ENCODE measurements at regions not wholly inside any gene's neighbourhood (a gene's known extent, or its start where the extent isn't known, plus 50 kb on each side); places are given as distances from the start of the nearest gene placed in this dataset.

DNA sequence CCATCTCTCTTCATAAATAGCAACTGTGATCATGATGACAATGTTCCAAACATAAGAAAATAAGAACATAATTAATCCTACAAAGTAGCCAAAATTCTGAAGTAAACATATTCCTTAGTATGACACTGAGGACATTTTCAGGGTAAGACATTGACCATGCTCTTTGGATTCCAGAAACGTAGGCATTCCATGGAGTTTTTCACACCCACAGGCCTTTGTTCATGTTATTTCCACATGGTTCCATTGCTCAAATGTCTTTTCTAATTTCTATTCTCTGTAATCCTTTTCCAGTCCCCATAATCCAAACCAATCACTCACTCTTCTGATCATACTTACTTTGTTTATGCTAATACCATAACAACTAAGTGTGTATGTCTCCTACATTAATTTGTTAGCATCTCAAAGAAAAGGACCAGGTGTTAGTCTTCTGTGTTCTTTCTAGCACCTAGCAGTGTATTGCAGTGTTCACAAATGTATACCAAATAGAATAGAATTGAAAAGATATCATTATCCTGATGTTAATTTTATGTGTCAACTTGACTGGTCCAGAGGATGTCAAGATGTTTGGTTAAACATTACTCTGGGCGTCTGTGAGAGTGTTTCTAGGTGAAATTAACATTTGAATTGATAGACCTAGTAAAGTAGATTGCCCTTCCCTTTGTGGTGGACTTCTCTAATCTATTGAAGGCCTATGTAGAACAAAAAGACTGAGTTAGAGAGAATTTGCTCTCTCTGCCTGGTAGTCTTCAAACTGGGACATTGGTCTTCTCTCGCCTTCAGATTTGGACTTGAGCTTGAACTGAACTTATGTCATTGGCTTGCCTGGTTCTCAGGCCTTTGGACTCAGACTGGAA is 516.6 kb downstream of the PTPRC start:
- DNase-seq (ENCODE audit: low read depth in 1 of 2, low spot score in 1 of 2), result no peak

DNA sequence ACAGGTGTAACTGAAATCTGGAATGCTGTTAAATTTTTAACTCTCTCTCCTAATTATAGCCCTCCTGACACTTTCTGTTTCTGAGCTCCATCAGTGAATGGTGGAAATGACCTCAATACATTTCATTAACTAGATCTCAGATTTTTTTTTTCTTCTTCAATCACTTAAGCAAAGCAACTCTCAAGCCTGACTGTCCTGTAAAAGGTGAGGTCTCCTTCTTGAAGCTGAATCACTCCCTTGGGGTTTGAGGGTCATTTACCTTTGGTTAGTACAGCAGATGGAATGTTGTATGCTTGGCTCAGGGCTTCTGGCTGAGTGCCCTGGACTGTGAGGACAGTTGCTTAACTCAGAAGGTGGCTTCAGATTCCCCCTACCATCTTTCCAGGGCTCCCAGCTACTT is 518.7 kb downstream of the PTPRC start:
- DNase-seq (ENCODE audit: low read depth in 1 of 2, low spot score in 1 of 2), result no peak

DNA sequence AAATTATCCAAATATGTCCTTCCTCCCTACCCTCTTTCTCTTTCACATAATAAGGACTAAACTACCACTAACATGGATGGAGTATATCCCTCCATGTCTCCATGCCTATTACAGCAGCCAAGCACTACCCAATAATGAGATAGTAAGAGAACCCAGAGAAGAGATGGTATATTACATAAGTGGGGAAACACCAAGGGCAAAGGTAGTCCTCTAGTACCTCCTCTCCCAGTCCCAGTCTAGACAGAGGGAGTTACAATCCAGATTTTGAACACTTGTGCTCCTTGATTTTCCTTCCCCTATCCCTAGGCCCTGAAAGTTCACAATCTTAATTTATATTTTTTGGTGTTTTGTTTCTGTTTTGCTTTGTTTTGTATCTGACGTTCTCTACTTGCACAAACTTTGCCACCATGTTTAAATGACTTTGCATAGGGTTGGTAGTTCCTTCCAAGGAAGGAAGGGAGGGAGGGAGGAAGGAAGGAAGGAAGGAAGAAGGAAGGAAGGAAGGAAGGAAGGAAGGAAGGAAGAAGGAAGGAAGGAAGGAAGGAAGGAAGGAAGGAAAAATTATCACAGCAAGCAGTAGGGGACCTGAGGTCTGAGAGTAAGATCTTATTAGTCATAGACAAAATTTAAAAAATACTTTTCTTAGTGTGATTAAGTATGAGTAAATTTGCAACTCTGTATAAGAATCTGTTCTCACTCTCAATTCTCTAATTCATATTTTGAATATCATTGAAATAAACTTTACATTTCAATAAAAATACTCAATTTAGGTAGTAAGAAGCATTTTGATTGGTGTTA is 521.9 kb downstream of the PTPRC start:
- DNase-seq (ENCODE audit: low read depth in 1 of 2, low spot score in 1 of 2), result no peak

DNA sequence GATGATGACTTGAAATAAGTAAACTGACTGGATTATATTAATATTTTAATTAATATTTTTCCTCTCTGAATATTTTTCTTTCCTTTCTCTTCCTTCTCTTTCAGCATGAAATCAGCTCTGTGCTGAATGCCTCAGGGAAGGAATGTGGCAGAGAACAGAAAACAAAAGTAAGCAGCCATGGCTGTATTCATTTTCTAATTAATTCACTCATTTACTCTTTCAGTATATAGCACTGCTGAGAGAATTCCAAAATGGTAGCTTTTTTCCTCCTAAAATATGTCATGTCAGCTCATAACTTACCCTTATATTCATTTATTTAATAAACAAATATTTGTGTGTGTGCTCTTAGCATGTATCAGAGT is 522.5 kb downstream of the PTPRC start:
- no peak for DNase-seq (ENCODE audit: low read depth in 1 of 2, low spot score in 1 of 2)

DNA sequence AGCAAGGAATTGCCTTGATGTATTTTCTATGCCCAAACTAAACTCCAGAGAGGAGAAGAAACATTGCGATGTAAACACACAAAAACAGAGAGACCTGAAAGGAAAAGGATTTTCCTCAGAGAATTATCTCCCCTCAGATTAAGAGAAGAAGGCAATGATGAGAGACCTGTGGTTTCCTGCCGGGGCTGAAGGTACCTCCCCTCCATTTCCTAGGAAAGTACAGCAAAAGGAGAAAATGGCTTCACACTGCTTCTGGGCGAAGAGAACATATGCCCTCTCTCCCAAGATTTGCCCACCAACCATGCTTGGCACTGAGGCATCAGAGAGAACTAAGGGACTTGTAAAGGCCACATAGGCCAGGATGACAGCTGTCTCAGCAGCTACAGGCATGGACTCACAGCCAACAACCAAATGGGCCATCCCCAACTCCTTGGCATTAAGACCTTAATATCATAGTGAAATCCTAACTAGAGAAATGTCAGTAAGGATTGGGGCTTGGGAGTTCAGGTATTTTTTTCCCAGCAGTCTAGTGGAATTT is 523.0 kb downstream of the PTPRC start:
- DNase-seq (ENCODE audit: low read depth in 1 of 2, low spot score in 1 of 2), result no peak

DNA sequence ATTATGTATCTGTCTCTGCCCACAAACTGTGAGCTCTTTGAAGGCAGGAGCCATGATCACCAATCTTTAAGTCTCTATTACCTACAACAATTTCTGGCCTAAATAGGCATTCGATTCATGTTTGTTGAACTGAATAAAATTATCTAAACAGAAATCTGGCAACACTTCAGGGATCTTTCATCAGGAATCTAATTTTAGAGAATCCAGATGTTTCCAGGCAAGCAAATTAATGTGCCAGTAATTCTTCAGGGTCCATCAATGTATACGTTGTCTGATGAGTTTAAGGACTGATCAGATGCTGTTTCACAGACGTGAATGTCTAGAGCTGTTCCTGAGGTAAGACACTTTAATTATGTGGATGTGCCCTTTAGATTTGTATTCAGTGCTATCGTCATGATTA is 524.4 kb downstream of the PTPRC start:
- no peak for DNase-seq (ENCODE audit: low read depth in 1 of 2, low spot score in 1 of 2)

DNA sequence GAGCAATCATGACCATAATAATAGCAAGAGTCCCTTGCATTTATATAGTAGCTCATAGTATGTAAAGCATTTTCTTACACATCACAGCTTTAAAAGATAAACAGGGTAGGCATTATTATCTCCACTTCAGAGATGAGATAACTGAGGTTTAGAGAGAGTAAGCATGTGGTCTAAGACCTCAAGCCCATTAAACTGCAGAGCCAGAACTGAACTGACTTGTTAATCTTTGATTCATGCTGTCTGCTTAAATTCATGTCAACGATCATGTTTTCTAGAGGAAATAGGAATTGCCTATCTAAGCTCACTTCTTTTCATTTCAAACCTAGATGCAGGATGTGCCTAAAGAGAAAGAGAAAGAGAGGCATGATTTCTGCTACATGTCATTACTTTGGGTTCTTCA is 524.8 kb downstream of the PTPRC start:
- no peak for DNase-seq (ENCODE audit: low read depth in 1 of 2, low spot score in 1 of 2)

DNA sequence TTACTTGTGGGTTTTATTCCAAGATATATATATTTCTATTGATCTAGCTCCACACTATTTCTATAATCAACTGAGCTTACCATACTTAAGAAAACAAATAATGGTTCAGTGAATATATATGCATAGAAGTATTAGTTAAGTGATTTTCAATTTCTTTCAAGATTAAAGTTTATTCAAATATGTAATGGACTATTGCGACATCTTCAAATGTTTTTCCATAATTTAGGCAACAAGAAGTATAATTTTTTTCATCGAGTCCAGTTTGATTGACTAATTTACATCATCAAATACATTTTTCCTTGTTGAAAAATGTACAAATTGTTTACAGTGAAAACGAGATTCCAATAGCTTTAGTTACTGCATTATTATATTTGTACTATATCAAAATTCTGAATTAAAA is 528.6 kb downstream of the PTPRC start:
- DNase-seq (ENCODE audit: low read depth in 1 of 2, low spot score in 1 of 2), result no peak

DNA sequence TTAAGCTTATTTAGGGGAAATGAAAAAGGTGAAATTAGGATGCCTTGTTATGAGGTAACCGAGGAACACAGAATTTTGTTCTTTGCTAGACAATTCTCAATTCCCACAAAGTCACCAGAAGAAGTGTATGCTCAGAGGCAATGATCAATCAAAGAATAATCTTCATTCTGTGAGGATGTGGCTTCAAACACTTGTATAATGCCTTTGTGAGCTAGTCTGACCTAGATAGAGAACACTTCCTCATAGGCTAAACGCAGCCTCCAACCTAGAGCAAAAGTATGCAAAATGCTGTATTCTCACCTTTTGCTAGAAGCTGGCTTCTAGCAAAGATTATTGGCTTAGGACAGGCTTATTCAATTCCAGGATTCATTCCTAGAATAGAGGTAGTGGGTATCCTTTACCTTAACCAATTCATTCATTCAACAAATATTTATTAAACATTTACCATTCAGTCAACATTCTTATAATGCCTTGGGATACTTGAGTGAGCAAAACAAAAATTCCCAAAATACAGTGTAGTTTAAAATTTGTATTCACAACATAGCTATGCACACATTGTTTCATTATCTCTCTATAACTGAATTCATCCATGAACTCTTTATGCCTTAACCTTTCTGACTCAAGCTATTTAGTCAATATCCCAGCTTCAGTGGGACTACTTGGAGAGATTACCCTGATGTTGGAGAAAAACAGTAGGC is 530.2 kb downstream of the PTPRC start:
- DNase-seq (ENCODE audit: low read depth in 1 of 2, low spot score in 1 of 2), result no peak

DNA sequence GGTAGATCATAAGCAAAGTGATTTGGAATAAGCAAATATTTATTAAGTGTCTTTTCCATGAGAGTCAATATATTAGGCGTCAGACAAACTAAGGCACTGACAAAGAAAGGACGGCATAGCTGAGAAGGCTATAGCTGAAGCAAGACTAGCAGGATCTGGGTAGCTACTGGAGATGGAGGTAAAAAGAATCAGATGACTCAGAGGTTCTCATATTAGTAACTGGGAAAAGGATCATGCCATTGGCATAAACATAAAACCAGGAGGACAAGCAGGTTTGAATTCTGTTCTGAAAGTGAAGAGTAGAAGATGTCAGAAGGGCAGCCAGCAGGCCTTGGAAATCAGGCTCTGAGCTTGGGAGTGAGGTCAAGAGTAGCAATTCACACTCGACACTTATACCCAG is 531.9 kb downstream of the PTPRC start:
- DNase-seq (ENCODE audit: low read depth in 1 of 2, low spot score in 1 of 2), result no peak

DNA sequence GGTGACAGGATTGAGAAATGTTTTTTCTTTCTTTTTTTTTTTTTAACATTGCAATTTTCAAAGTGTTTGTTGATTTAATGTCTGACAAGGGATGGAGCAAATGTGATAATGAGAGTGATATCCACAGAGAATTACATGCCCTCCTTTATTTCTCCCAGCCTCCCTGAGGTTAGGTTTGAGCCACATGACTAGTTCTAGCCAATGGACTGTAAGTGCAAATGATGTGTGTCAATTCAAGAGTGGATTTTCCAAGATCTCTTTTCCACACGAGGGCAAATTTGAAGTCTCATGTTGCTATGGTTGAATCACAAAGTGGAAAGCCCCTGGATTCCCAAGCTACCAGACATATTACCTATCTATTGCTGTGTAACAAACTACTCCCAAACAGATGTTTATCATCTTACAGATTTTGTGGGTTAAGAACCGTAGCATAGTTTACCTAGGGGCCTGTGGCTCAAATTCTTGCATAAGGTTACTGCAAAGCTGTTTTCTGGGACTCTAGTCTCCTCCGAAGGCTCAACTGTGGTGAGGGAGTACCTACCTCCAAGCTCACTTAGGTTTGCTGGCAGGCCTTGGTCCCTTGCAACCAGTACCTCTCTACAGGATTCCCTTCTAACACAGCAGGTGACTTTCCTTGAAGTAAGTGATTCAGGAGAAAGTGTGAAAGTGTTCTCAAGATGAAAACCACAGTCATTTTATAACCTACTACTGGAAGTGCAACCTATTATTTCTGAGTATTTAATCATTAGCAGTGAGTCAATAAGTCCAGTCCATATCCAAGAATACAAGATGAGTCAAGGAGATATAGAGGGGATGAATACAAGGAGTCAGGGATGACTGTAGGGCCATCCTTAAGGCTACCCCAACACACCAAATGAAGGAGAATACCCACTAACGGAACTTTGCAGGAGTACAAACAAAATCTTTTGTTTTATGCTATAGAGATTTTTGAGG is 533.6 kb downstream of the PTPRC start:
- no peak for DNase-seq (ENCODE audit: low read depth in 1 of 2, low spot score in 1 of 2)

DNA sequence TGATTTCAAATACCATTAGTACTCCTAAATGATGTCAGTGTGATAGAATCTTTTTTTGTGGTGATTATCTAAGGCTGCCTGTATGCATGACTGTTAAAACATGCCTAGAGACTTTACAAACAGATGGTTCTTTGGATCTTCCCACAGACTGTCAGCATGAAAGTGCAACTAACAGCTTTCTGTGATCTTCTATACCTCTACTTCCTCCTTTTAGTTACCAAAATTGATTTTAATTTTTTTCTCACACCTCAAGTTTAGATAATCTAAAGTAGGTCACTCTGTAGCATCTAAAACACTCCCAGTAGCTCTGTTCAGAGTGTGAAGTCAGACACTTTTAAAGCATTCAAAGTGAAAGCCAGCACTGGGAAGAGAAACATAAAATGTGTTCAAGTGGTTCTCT is 534.5 kb downstream of the PTPRC start:
- no peak for DNase-seq (ENCODE audit: low read depth in 1 of 2, low spot score in 1 of 2)

DNA sequence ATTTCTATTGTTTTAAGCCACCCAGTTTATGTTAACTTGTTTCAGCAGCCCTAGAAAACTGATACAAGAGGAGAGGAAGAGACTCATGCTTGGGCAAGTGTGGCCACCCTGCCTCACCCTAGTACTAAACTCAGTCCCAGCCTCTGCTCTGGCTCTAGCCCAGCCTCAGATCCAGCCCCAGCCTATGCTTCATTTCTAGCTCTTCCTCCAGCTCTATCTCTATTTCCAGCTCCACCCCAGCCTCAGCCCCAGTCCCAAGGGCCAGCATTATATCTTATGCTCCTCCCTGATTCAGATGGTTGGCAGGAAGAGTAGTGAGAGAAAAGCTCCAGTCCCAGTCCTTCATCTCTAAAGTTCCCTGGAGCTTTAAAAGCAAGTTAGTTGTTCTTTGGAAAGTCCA is 535.5 kb downstream of the PTPRC start:
- no peak for DNase-seq (ENCODE audit: low read depth in 1 of 2, low spot score in 1 of 2)

DNA sequence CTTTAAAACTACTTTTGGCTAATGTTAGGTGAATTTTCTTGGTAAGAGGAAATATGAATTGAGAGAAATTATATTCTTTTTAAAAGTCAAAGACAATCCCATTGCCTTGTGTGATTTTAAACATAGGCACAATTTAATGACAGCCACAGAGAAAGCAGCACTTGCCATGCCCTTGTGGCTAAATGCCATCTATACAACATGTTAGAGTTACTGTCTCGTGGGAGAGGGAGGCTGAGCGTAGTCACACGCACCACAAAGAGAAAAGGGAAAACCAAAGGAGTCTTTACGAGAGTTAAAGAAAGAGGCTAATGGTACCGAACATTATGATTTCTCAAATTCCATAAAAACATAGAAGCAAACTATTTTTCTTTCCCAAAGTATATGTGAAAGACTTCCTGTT is 537.9 kb downstream of the PTPRC start:
- DNase-seq (ENCODE audit: low read depth in 1 of 2, low spot score in 1 of 2), result no peak

DNA sequence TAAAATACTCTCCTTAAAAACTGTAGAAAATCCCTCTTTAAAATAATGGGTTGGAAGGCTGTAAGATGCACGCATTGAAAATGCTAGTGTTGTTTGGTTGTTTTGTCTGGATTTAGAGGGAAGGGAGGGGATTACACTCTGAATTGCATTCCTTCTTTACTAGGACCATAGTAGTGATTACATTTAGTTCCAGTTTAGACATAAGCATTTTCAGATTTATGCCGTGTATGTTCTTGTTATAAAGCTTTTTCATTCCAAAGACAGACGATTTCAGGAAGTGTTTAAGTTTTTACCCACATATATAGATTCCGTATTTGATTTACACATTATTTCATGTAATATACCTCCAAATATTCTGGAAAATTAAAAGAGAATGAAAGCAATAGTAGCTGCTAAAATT is 538.4 kb downstream of the PTPRC start:
- DNase-seq (ENCODE audit: low read depth in 1 of 2, low spot score in 1 of 2), result no peak

DNA sequence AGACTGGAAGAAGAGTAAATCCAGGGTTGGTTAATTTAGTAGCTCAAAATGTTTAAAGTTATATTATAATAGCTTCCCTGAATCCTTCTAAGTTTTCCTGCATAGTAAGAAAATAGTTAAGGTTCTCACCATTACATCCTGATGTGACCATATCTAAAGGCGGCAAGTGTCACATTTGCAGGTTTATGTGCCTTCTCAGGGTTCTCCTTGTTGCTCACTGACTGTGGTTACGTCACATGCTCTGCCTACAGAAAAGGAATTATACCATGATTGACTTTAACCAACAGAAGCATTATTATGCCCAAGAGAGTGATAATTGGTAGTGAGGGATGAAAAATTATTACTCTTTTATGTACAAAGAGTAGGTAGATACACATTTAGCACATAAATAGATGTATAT is 539.8 kb downstream of the PTPRC start:
- no peak for DNase-seq (ENCODE audit: low read depth in 1 of 2, low spot score in 1 of 2)

DNA sequence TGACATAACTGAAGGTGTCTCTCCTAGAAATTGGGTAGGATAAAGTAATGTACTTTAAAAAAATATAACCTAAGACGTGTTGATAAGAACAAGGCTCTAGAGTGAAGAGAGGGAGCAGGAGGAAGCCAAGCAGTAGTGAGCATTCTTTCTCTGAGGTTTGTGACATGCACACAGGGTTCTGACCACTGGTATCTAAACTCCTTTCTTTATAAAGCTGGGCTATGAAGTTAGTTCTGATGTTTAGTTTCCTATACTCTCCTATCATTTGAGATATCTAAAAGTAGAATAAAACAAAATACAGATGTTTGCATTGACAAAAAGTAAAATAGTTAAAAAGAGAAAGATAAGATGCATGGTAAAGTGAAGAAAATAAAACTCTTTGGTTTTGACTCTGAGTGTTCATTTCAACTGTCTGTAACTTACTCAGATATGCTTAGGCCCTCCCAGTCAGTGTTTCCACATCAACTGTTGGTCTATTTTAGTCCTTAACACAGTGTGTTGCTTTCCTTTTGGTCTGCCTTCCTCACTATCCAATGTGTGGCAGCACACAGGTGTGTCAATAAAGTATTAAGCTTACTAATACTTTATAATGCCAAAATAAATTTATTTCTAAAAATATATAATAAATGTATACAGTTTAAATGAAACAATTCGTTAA is 543.5 kb downstream of the PTPRC start:
- no peak for DNase-seq (ENCODE audit: low read depth in 1 of 2, low spot score in 1 of 2)

DNA sequence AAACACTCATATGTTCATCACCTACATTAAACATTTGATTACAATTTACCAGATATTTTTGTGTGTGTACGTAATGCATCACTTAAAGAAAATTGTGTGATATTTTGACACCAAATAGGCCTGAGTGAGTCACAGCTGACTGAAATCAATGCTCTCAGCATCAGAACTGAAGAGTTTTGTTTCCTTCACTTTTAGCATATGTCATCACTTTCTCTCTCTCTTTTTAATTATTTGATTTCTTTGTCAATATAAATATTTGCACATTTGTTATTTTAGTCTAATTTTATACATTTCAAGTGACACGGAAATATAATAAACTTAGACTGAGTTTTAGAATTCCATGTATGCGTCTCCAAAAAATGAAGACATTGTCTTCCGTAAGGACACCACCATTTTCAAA is 545.3 kb downstream of the PTPRC start:
- no peak for DNase-seq (ENCODE audit: low read depth in 1 of 2, low spot score in 1 of 2)

DNA sequence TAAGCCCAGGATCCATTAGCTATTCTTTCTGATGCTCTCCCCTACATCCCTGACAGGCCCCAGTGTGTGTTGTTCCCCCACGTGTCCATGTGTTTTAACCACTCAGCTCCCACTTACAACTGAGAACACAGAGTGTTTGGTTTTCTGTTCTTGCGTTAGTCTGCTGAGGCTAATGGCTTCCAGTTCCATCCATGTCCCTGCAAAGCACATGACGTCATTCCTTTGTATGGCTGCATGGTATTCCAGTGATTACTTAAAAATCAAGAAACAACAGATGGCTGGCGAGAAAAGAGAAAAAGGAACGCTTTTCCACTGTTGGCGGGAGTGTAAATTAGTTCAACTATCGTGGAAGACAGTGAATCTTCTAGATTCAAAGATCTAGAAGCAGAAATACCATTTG is 556.0 kb downstream of the PTPRC start:
- no peak for DNase-seq (ENCODE audit: low read depth in 1 of 2, low spot score in 1 of 2)

DNA sequence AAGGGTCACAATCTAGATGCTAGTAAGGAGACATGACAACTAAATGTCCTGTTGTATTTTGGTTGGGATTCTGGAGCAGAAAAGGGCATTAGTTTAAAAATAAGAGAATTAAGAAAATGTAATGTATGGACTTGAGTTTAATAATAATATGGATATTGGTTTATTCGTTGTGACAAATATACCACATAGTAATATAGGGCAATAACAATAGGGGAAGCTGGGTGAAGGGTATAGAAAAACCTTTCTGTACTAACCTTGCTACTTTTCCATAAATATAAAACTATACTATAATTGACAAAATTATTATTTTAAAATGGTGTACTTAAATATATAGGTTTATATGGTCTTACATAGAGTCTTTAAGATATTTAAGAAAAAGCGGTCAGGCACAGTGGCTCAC is 558.9 kb downstream of the PTPRC start:
- no peak for DNase-seq (ENCODE audit: low read depth in 1 of 2, low spot score in 1 of 2)
